H9 (cell line): ENCODE measurements at regions not wholly inside any gene's neighbourhood (a gene's known extent, or its start where the extent isn't known, plus 50 kb on each side); places are given as distances from the start of the nearest gene placed in this dataset.

Experiments used
- DNase-seq: peaks from one replicate; pipeline ENCODE4 v3.0.0-alpha.2; 2017
- H2AFZ ChIP-seq: one replicate; pipeline ENCODE4 v1.6.1; 2013; ENCODE audit warnings: mild to moderate bottlenecking, low read length, control low read depth, moderate library complexity
- H2AK5ac ChIP-seq: 2 replicates; pipeline ENCODE4 v1.6.1; 2013; ENCODE audit warnings: low read length, control low read depth, mixed read lengths; ENCODE audit not compliant: insufficient read length
- H2BK120ac ChIP-seq: one replicate; pipeline ENCODE4 v1.6.1; 2013; ENCODE audit warnings: low read depth, mild to moderate bottlenecking, low read length, control low read depth, inconsistent platforms; ENCODE audit not compliant: poor library complexity, severe bottlenecking
- H2BK12ac ChIP-seq: 2 replicates; pipeline ENCODE4 v1.6.1; 2013; ENCODE audit warnings: low read length, control low read depth, mixed read lengths, low read depth; ENCODE audit not compliant: insufficient read length
- H2BK15ac ChIP-seq: 2 replicates; pipeline ENCODE4 v1.6.1; 2013; ENCODE audit warnings: low read depth, low read length, control low read depth
- H2BK20ac ChIP-seq: one replicate; pipeline ENCODE4 v1.6.1; 2013; ENCODE audit warnings: low read depth, mild to moderate bottlenecking, low read length, control low read depth, inconsistent platforms; ENCODE audit not compliant: poor library complexity, severe bottlenecking
- H2BK5ac ChIP-seq: 2 replicates; pipeline ENCODE4 v1.6.1; 2013; ENCODE audit warnings: low read length, control low read depth, mixed read lengths; ENCODE audit not compliant: insufficient read length
- H3K14ac ChIP-seq: 2 replicates; pipeline ENCODE4 v1.6.1; 2013; ENCODE audit warnings: low read length, control low read depth; ENCODE audit not compliant: insufficient read depth
- H3K18ac ChIP-seq: 2 replicates; pipeline ENCODE4 v1.6.1; 2013; ENCODE audit warnings: low read depth, mild to moderate bottlenecking, mixed read lengths, low read length, control low read depth; ENCODE audit not compliant: insufficient read length
- H3K23ac ChIP-seq: 2 replicates; pipeline ENCODE4 v1.6.1; 2013; ENCODE audit warnings: low read length, control low read depth, mixed read lengths, low read depth; ENCODE audit not compliant: insufficient read length
- H3K23me2 ChIP-seq: 2 replicates; pipeline ENCODE4 v1.6.1; 2013; ENCODE audit warnings: low read depth, mild to moderate bottlenecking, mixed read lengths, low read length, control low read depth; ENCODE audit not compliant: insufficient read length, poor library complexity, severe bottlenecking
- H3K27ac ChIP-seq: 2 replicates; pipeline ENCODE4 v1.5.1; 2013; ENCODE audit warnings: low read length, control low read depth, mixed read lengths, low read depth; ENCODE audit not compliant: insufficient read length
- H3K27me3 ChIP-seq: 2 replicates; pipeline ENCODE4 v1.6.1; 2013; ENCODE audit warnings: low read length, control low read depth, inconsistent platforms; ENCODE audit not compliant: insufficient read depth
- H3K4ac ChIP-seq: 2 replicates; pipeline ENCODE4 v1.6.1; 2013; ENCODE audit warnings: low read depth, mild to moderate bottlenecking, control low read depth, inconsistent platforms, low read length, moderate library complexity
- H3K4me1 ChIP-seq: 2 replicates; pipeline ENCODE4 v1.6.1; 2013; ENCODE audit warnings: low read length, control low read depth, inconsistent platforms; ENCODE audit not compliant: insufficient read depth
- H3K4me2 ChIP-seq: 2 replicates; pipeline ENCODE4 v1.6.1; 2013; ENCODE audit warnings: low read length, control low read depth, mixed read lengths; ENCODE audit not compliant: insufficient read length, insufficient read depth
- H3K56ac ChIP-seq: 2 replicates; pipeline ENCODE4 v1.6.1; 2013; ENCODE audit warnings: low read depth, mild to moderate bottlenecking, mixed read lengths, low read length, control low read depth; ENCODE audit not compliant: insufficient read length
- H3K79me1 ChIP-seq: 2 replicates; pipeline ENCODE4 v1.6.1; 2013; ENCODE audit warnings: low read depth, mild to moderate bottlenecking, moderate library complexity, low read length, control low read depth, inconsistent platforms; ENCODE audit not compliant: insufficient read depth, poor library complexity, severe bottlenecking
- H3K79me2 ChIP-seq: 2 replicates; pipeline ENCODE4 v1.6.1; 2013; ENCODE audit warnings: low read length, control low read depth, inconsistent platforms; ENCODE audit not compliant: insufficient read depth
- H3K9ac ChIP-seq: 2 replicates; pipeline ENCODE4 v1.6.1; 2013; ENCODE audit warnings: low read length, control low read depth, mixed read lengths; ENCODE audit not compliant: insufficient read length; ENCODE audit errors: extremely low read depth
- H3K9me3 ChIP-seq: one replicate; pipeline ENCODE4 v1.6.1; 2013; ENCODE audit warnings: low read depth, low read length, inconsistent platforms; ENCODE audit not compliant: control insufficient read depth
- H3T11ph ChIP-seq: one replicate; pipeline ENCODE4 v1.6.1; 2013; ENCODE audit warnings: mild to moderate bottlenecking, low read length, control low read depth, inconsistent platforms
- H4K20me1 ChIP-seq: one replicate; pipeline ENCODE4 v1.6.1; 2013; ENCODE audit not compliant: control insufficient read depth, insufficient read length, insufficient read depth
- H4K5ac ChIP-seq: 2 replicates; pipeline ENCODE4 v1.6.1; 2013; ENCODE audit warnings: low read depth, mild to moderate bottlenecking, mixed read lengths, low read length, control low read depth; ENCODE audit not compliant: insufficient read length
- H4K8ac ChIP-seq: replicated peaks from 2 replicates; pipeline ENCODE4 v1.6.1; 2013; ENCODE audit warnings: low read length, control low read depth, mixed read lengths, low read depth; ENCODE audit not compliant: insufficient read length
- H4K91ac ChIP-seq: 2 replicates; pipeline ENCODE4 v1.6.1; 2013; ENCODE audit warnings: low read depth, mild to moderate bottlenecking, moderate library complexity, mixed read lengths, low read length, control low read depth; ENCODE audit not compliant: insufficient read length
- H3K27ac Mint-ChIP-seq, 3 experiments: 2 replicates in 2 of 3; 3 replicates in 1 of 3; pipeline ENCODE4 v1.8.0; 2020 to 2021; ENCODE audit warnings: mixed read lengths in 3 of 3, mild to moderate bottlenecking in 1 of 3, moderate library complexity in 1 of 3
- H3K27me3 Mint-ChIP-seq: 2 replicates; pipeline ENCODE4 v1.8.0; 2021; ENCODE audit warnings: low read depth, mild to moderate bottlenecking, moderate library complexity, mixed read lengths
- H3K36me3 Mint-ChIP-seq, 3 experiments: 2 replicates in 2 of 3; 3 replicates in 1 of 3; pipeline ENCODE4 v1.8.0; 2020 to 2021; ENCODE audit warnings: low read depth in 3 of 3, mixed read lengths in 3 of 3; ENCODE audit not compliant: insufficient read depth in 1 of 3
- H3K4me1 Mint-ChIP-seq, 2 experiments: 2 replicates each; pipeline ENCODE4 v1.8.0; 2020; ENCODE audit warnings: mixed read lengths in 2 of 2
- H3K4me3 Mint-ChIP-seq, 2 experiments: 2 replicates in 1 of 2; 3 replicates in 1 of 2; pipeline ENCODE4 v1.8.0; 2020 to 2021; ENCODE audit warnings: mild to moderate bottlenecking in 2 of 2, mixed read lengths in 2 of 2, moderate library complexity in 1 of 2
- H3K9me3 Mint-ChIP-seq, 2 experiments: 2 replicates in 1 of 2; 3 replicates in 1 of 2; pipeline ENCODE4 v1.8.0; 2020; ENCODE audit warnings: mild to moderate bottlenecking in 2 of 2, mixed read lengths in 2 of 2, moderate library complexity in 1 of 2
- CTCF ChIP-seq: fragments of 200-600 bp; sonication (generic); conservative IDR thresholded peaks from 3 replicates; pipeline ENCODE4 v1.8.0; 2021; ENCODE audit warnings: antibody characterized with exemption, mild to moderate bottlenecking
- WGBS: extraction: QIAGEN DNeasy Blood & Tissue Kit; methylation state at CpG from one replicate; pipeline ENCODE4 v1.1.7; 2013; ENCODE audit warnings: missing lambda C conversion rate, low lambda C conversion rate, mixed read lengths; ENCODE audit not compliant: insufficient read length; ENCODE audit errors: extremely low coverage; 5-methylcytosine and 5-hydroxymethylcytosine counted together

GRCh38 chr4:4792466-4792865 is 67.0 kb upstream of the MSX1 start:
- Histone ChIP-seq H3K27me3 (no peaks in the 10 kb centered on the region), H2BK20ac (no peak overlapping the region), H3K23ac (no peak overlapping the region), H2BK120ac (no peak overlapping the region), H3K79me1 (no peaks in the 10 kb centered on the region), H4K91ac (no peak overlapping the region), H3K9ac (no peak overlapping the region), H4K5ac (no peak overlapping the region), H2AFZ (no peak overlapping the region), H2BK5ac (no peak overlapping the region), H3K18ac (no peak overlapping the region), H3K4me2 (no peak overlapping the region), H4K20me1 (no peaks in the 10 kb centered on the region), H3K27ac (no peak overlapping the region), H3T11ph (no peak overlapping the region), H3K23me2 (no peaks in the 10 kb centered on the region), H3K4me1 (no peaks in the 10 kb centered on the region; the same call in 1 of the 2 replicates), H3K79me2 (no peaks in the 10 kb centered on the region), H3K14ac (no peak overlapping the region), H3K9me3 (no peaks in the 10 kb centered on the region), H4K8ac (no peak overlapping the region), H2BK15ac (no peak overlapping the region), H3K4ac (no peak overlapping the region), H3K56ac (no peak overlapping the region), H2BK12ac (no peak overlapping the region), H2AK5ac (no peak overlapping the region)
- DNase-seq: no peak
- no peak overlapping the region for H3K27ac Mint-ChIP-seq
- WGBS: no CpG with 5 or more reads among the region's 4 CpGs
- H3K27me3 Mint-ChIP-seq: peaks cover 80% of the 10 kb centered on the region
- H3K36me3 Mint-ChIP-seq: peaks cover 18 to 33% (median 18%) of the 10 kb centered on the region in 3 experiments
- peaks cover 32 to 34% of the 10 kb centered on the region in 2 experiments for H3K9me3 Mint-ChIP-seq
- no peak for TF ChIP-seq CTCF
- H3K4me1 Mint-ChIP-seq: peaks cover 6% of the 10 kb centered on the region in 2 experiments
- H3K4me3 Mint-ChIP-seq: no peak overlapping the region
